ENCODE measurements at regions not wholly inside any gene's neighbourhood (a gene's known extent, or its start where the extent isn't known, plus 50 kb on each side); places are given as distances from the start of the nearest gene placed in this dataset.
A peak's percentile ranks its signal among the peaks of the same experiment; 100 is the strongest.

DNA sequence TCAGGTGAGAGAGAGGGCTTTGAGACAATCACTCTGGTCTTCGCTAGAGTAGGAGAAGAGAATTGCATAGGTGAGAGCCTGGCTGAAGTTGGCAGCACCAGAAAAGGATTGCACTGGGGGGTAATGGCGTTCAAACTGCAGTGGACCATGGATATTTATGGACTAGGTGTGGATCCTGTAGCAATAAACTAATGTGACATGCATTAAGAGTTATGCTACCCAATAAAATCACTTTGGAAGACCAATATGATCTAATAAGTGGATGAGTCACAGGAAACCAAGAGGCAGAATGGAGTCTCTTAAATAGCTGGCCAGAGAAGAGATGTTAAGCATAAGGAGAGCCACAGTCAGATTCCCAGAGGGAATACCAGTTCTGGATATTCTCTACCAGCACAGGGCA, 259.8 kb downstream of the FBXO8 start:
- H3K4me3 ChIP-seq: no peak overlapping the region
- H3K27me3 ChIP-seq: no peaks in the 10 kb centered on the region
- no peaks in the 10 kb centered on the region for H3K9me3 ChIP-seq
- DNase-seq: no peak
- H3K27ac ChIP-seq: no peak overlapping the region
- no peaks in the 10 kb centered on the region for H3K4me1 ChIP-seq
- WGBS, 2 donors: 28 to 72% methylated on average over 2 of the region's 2 CpGs
- intact Hi-C loops (cut with DNase I): no loop called here
- no peak for TF ChIP-seq CTCF (IDR thresholded peaks at IDR 0.05)
- no peak for TF ChIP-seq POLR2A (IDR thresholded peaks at IDR 0.05)
- H3K36me3 ChIP-seq (replicated peaks in 1 of 2; ENCODE audit: insufficient read depth in 1 of 2, low read depth in 2 of 2): no peaks in the 10 kb centered on the region
- no peak for ATAC-seq

DNA sequence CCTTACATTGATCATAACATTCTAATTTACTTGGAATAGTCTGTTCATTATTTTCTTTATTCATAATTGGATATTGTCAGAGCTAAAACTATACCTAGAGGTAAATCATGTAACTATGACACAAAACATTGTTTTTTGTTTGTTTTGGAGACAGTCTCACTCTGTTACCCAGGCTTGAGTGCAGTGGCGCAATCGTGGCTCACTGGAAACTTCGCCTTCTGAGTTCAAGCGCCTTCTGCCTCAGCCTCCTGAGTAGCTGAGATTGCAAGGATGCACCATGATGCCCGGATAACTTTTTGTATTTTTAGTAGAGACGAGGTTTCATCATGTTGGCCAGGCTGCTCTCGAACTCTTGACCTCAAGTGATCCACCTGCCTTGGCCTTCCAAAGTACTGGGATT, 265.2 kb downstream of the FBXO8 start:
- intact Hi-C loops (cut with DNase I): no loop called here
- H3K36me3 ChIP-seq (replicated peaks in 1 of 2; ENCODE audit: insufficient read depth in 1 of 2, low read depth in 2 of 2): no peaks in the 10 kb centered on the region
- TF ChIP-seq CTCF (IDR thresholded peaks at IDR 0.05) (no peak), POLR2A (IDR thresholded peaks at IDR 0.05) (no peak)
- no peaks in the 10 kb centered on the region for H3K4me1 ChIP-seq
- ATAC-seq: no peak
- DNase-seq: no peak
- H3K9me3 ChIP-seq: no peaks in the 10 kb centered on the region
- H3K4me3 ChIP-seq: no peak overlapping the region
- 73 to 81% methylated on average over 7 of the region's 7 CpGs for WGBS, 2 donors
- H3K27ac ChIP-seq: no peak overlapping the region
- no peaks in the 10 kb centered on the region for H3K27me3 ChIP-seq

GRCh38 chr4:174016251-174016650, 267.2 kb downstream of the FBXO8 start:
- Histone ChIP-seq H3K27me3 (no peaks in the 10 kb centered on the region), H3K36me3 (replicated peaks in 1 of 2; ENCODE audit: insufficient read depth in 1 of 2, low read depth in 2 of 2) (no peaks in the 10 kb centered on the region), H3K4me1 (no peaks in the 10 kb centered on the region), H3K4me3 (no peak overlapping the region), H3K9me3 (no peaks in the 10 kb centered on the region), H3K27ac (no peak overlapping the region)
- intact Hi-C loops (cut with DNase I): no loop called here
- ATAC-seq: no peak
- TF ChIP-seq POLR2A (IDR thresholded peaks at IDR 0.05) (no peak), CTCF (IDR thresholded peaks at IDR 0.05) (no peak)
- WGBS, 2 donors: 56 to 84% methylated on average over 2 of the region's 2 CpGs
- no peak for DNase-seq

- Histone ChIP-seq H3K4me1 (no peaks in the 10 kb centered on the region), H3K27ac (no peak overlapping the region), H3K36me3 (replicated peaks in 1 of 2; ENCODE audit: insufficient read depth in 1 of 2, low read depth in 2 of 2) (no peaks in the 10 kb centered on the region), H3K4me3 (no peak overlapping the region), H3K9me3 (no peaks in the 10 kb centered on the region), H3K27me3 (no peaks in the 10 kb centered on the region)
- intact Hi-C loops (cut with DNase I): no loop called here
- ATAC-seq (no peak), DNase-seq (no peak)
- no peak for TF ChIP-seq POLR2A (IDR thresholded peaks at IDR 0.05)
- TF ChIP-seq CTCF (IDR thresholded peaks at IDR 0.05): no peak
Measured at GRCh38 chr4:174012886-174013259, 270.6 kb downstream of the FBXO8 start.

DNA sequence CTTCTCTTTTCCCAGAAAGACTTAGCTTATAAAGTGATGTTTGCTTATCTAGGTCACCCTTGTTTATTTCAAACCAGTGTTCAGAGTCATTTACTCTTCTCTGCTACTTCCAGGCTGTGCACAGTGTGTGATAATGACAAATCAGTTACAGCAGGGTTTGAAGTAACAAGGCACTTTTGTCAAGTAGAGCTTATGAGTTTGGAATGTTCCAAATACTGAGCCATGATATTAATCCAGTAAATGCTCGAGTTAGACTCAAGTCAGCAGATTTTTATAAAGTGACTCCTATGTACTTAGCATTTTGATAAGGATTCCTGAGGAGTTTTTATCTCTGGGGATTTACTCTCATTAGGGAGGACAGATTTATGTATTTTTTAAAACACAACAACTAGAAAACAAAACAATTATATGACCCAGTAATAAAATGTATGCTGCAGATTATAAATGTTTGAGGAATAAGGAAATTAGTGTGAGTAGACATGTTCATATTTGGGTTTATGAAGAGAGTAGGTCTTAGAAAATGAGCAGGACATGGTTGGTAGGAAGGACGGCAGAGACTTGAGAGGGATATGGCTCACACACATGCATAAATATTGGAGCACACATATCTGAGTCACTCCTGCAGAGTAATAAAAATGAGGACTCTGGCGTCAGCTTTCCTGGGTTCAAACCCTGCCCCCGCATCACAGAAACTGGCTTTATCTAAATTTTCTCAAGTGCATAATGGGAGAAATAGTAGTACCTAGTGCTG, 271.2 kb downstream of the FBXO8 start:
- DNase-seq (no peak), ATAC-seq (peak; percentile 48)
- intact Hi-C loops (cut with DNase I): no loop called here
- Histone ChIP-seq H3K4me3 (no peak overlapping the region), H3K4me1 (no peaks in the 10 kb centered on the region), H3K9me3 (no peaks in the 10 kb centered on the region), H3K36me3 (replicated peaks in 1 of 2; ENCODE audit: insufficient read depth in 1 of 2, low read depth in 2 of 2) (no peaks in the 10 kb centered on the region), H3K27me3 (no peaks in the 10 kb centered on the region), H3K27ac (no peak overlapping the region)
- 59 to 62% methylated on average over 4 of the region's 4 CpGs for WGBS, 2 donors
- TF ChIP-seq CTCF (IDR thresholded peaks at IDR 0.05): no peak
- TF ChIP-seq POLR2A (IDR thresholded peaks at IDR 0.05): no peak

All from body of pancreas (tissue), 4 donors.